ENCODE measurements at regions not wholly inside any gene's neighbourhood (a gene's known extent, or its start where the extent isn't known, plus 50 kb on each side); places are given as distances from the start of the nearest gene placed in this dataset.

DNA sequence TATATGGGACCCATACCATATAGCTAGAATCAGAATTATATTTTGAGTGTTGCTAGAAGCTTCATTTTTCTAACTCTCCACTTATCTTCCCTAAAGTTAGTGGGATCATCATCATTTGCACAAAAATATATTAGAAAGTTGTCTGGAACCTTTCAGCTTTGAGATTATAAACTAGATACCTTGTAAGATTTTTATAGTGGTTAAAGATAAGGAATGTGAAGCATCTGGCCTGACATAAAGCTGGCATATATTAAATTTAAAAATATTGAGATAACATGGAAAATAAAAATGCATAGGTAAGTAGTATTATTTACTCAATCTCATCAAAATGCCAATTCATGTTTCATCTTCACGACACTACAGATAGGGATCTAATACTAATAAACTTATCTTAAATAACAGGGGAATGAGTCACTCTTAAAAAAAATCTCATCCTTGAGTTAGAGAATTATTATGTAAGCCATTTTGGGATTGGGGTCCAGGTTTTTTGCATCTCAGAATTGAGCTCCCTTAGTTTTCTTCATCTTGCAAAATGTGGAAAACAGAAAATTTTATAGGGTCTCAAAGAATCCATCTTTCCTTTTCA, 318.5 kb downstream of the KCNC2 start (continued):
- TF ChIP-seq, protein P1, sequence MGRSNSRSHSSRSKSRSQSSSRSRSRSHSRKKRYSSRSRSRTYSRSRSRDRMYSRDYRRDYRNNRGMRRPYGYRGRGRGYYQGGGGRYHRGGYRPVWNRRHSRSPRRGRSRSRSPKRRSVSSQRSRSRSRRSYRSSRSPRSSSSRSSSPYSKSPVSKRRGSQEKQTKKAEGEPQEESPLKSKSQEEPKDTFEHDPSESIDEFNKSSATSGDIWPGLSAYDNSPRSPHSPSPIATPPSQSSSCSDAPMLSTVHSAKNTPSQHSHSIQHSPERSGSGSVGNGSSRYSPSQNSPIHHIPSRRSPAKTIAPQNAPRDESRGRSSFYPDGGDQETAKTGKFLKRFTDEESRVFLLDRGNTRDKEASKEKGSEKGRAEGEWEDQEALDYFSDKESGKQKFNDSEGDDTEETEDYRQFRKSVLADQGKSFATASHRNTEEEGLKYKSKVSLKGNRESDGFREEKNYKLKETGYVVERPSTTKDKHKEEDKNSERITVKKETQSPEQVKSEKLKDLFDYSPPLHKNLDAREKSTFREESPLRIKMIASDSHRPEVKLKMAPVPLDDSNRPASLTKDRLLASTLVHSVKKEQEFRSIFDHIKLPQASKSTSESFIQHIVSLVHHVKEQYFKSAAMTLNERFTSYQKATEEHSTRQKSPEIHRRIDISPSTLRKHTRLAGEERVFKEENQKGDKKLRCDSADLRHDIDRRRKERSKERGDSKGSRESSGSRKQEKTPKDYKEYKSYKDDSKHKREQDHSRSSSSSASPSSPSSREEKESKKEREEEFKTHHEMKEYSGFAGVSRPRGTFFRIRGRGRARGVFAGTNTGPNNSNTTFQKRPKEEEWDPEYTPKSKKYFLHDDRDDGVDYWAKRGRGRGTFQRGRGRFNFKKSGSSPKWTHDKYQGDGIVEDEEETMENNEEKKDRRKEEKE (IDR thresholded peaks at IDR 0.05): no peak
- TF ChIP-seq CBFB (IDR thresholded peaks at IDR 0.05; ENCODE audit: low read depth): no peak
- TF ChIP-seq, protein P2, sequence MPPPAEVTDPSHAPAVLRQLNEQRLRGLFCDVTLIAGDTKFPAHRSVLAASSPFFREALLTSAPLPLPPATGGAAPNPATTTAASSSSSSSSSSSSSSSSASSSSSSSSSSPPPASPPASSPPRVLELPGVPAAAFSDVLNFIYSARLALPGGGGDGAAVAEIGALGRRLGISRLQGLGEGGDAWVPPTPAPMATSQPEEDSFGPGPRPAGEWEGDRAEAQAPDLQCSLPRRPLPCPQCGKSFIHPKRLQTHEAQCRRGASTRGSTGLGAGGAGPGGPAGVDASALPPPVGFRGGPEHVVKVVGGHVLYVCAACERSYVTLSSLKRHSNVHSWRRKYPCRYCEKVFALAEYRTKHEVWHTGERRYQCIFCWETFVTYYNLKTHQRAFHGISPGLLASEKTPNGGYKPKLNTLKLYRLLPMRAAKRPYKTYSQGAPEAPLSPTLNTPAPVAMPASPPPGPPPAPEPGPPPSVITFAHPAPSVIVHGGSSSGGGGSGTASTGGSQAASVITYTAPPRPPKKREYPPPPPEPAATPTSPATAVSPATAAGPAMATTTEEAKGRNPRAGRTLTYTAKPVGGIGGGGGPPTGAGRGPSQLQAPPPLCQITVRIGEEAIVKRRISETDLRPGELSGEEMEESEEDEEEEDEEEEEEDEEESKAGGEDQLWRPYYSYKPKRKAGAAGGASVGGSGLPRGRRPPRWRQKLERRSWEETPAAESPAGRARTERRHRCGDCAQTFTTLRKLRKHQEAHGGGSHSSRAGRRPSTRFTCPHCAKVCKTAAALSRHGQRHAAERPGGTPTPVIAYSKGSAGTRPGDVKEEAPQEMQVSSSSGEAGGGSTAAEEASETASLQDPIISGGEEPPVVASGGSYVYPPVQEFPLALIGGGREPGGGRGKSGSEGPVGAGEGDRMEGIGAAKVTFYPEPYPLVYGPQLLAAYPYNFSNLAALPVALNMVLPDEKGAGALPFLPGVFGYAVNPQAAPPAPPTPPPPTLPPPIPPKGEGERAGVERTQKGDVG (CRISPR knock-in tag; IDR thresholded peaks at IDR 0.05): no peak
- TF ChIP-seq SMC3 (IDR thresholded peaks at IDR 0.05; ENCODE audit: borderline replicate concordance, low read length): no peak

DNA sequence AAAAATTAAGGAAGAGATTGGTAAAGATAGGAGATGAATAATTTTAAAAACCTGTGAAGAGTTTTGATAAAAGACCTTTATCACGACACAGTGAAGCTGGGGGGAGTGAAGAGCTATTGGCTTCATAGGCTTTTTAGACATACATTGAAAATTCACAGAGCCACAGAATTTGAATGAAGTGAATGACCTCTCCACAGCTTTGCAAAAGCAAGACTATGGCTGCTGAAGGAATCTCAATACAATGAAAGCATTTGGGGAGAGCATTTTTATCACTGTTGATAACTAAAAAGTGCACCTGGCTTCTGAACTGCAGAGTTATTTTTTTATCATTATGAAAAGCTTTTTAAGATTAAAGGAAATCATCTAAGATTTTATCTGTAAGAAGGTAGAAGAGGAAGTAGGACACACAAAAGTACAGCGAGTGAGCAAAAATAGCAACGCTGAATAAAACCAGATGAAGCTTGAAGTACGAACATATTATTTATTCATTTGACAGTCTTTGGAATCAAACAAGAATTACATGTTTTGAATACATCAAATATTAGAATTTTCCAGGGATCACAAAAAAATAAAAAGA, 317.5 kb downstream of the KCNC2 start:
- ChIA-PET RAD21 (ENCODE audit: unreplicated experiment) (interaction anchor here (1.1 to 1.6 kb wide), 2 partner anchors 17 to 86 kb away, joined by 3 to 4 read pairs; no protein-coding TSS in a partner anchor), POLR2A (no interaction called here), CTCF (interaction anchor here (2.0 to 2.2 kb wide), 2 partner anchors 11 to 19 kb away, joined by 4 to 12 read pairs; no protein-coding TSS in a partner anchor), SMC1A (ENCODE audit: uncharacterized antibody, unreplicated experiment) (interaction anchor here (0.8 to 1.2 kb wide), 3 partner anchors 11 to 118 kb away, joined by 3 to 4 read pairs (median 3); no protein-coding TSS in a partner anchor)
- FAIRE-seq (no peak), DNase-seq (ENCODE audit: low read depth, low spot score) (no peak), ATAC-seq (no peak)
- H3K9ac ChIP-seq (ENCODE audit: control insufficient read depth, insufficient read depth, low read length): no peak overlapping the region
- no peaks in the 10 kb centered on the region for H3K79me2 ChIP-seq (ENCODE audit: control insufficient read depth, insufficient read depth, low read length)
- H3K27me3 ChIP-seq (replicated peaks in 1 of 2; ENCODE audit: control insufficient read depth in 2 of 2, insufficient read depth in 2 of 2, low read length in 1 of 2): no peaks in the 10 kb centered on the region
- H3K4me2 ChIP-seq (ENCODE audit: control insufficient read depth, insufficient read depth): no peak overlapping the region
- BruUV-seq (replicated peaks): no TSS peak
- H3K4me1 ChIP-seq (ENCODE audit: control insufficient read depth, insufficient read depth, low read length): no peaks in the 10 kb centered on the region
- no peaks in the 10 kb centered on the region for H4K20me1 ChIP-seq (ENCODE audit: control insufficient read depth, insufficient read depth)
- intact Hi-C loops (cut with micrococcal nuclease; ENCODE audit: unreplicated experiment) (no loop called here), in situ Hi-C loops (cut with MboI) (no loop called here)
- H3K4me3 ChIP-seq: no peak overlapping the region
- 26% methylated on average over 4 of the region's 4 CpGs for WGBS (ENCODE audit: insufficient coverage, insufficient replicate concordance, low lambda C conversion rate, missing lambda C conversion rate)
- no peak overlapping the region for H2AFZ ChIP-seq (ENCODE audit: control insufficient read depth, low read depth, low read length)
- H3K27ac ChIP-seq (ENCODE audit: control insufficient read depth, insufficient read depth): no peak overlapping the region
- no peaks in the 10 kb centered on the region for H3K9me3 ChIP-seq (replicated peaks; ENCODE audit: control insufficient read depth, insufficient read depth, low read length)
- H3K36me3 ChIP-seq (ENCODE audit: control insufficient read depth in 2 of 2, insufficient read depth in 2 of 2, low read length in 1 of 2): no peaks in the 10 kb centered on the region
- TF ChIP-seq, protein P3, sequence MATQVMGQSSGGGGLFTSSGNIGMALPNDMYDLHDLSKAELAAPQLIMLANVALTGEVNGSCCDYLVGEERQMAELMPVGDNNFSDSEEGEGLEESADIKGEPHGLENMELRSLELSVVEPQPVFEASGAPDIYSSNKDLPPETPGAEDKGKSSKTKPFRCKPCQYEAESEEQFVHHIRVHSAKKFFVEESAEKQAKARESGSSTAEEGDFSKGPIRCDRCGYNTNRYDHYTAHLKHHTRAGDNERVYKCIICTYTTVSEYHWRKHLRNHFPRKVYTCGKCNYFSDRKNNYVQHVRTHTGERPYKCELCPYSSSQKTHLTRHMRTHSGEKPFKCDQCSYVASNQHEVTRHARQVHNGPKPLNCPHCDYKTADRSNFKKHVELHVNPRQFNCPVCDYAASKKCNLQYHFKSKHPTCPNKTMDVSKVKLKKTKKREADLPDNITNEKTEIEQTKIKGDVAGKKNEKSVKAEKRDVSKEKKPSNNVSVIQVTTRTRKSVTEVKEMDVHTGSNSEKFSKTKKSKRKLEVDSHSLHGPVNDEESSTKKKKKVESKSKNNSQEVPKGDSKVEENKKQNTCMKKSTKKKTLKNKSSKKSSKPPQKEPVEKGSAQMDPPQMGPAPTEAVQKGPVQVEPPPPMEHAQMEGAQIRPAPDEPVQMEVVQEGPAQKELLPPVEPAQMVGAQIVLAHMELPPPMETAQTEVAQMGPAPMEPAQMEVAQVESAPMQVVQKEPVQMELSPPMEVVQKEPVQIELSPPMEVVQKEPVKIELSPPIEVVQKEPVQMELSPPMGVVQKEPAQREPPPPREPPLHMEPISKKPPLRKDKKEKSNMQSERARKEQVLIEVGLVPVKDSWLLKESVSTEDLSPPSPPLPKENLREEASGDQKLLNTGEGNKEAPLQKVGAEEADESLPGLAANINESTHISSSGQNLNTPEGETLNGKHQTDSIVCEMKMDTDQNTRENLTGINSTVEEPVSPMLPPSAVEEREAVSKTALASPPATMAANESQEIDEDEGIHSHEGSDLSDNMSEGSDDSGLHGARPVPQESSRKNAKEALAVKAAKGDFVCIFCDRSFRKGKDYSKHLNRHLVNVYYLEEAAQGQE (IDR thresholded peaks at IDR 0.05; ENCODE audit: low read depth, low read length): no peak
- no peak for TF ChIP-seq NFYB (IDR thresholded peaks at IDR 0.05; ENCODE audit: insufficient read depth, low read depth, low read length)
- TF ChIP-seq SMAD5 (IDR thresholded peaks at IDR 0.05; ENCODE audit: low read depth): no peak
- TF ChIP-seq HDGF (IDR thresholded peaks at IDR 0.05): no peak
- TF ChIP-seq SUZ12 (IDR thresholded peaks at IDR 0.05; ENCODE audit: unreplicated experiment): no peak
- no peak for TF ChIP-seq RAD51 (IDR thresholded peaks at IDR 0.05)
- TF ChIP-seq SMAD1 (IDR thresholded peaks at IDR 0.05; ENCODE audit: low read depth, partially characterized antibody): no peak
- no peak for TF ChIP-seq DPF2 (IDR thresholded peaks at IDR 0.05)
